B cell (primary cell): ENCODE measurements at regions not wholly inside any gene's neighbourhood (a gene's known extent, or its start where the extent isn't known, plus 50 kb on each side); places are given as distances from the start of the nearest gene placed in this dataset.

ENCODE experiments used
- ATAC-seq: fragments of 200-7000 bp; cut with Tn5 transposase; one replicate; pipeline ENCODE4 v1.10.0; 2021; ENCODE audit warnings: low read depth, mild to moderate bottlenecking, moderate number of reproducible peaks, moderate library complexity
- CTCF ChIA-PET: fragments of 350-600 bp; sonication (Branson Sonifier 250); formaldehyde crosslinking; loops from one replicate; lab custom pipeline; 2021; ENCODE audit warnings: antibody characterized with exemption, inconsistent platforms; lab: Charles Lee
- POLR2A ChIA-PET: fragments of 350-600 bp; sonication (Branson Sonifier 250); formaldehyde crosslinking; loops from one replicate; lab custom pipeline; 2021; ENCODE audit warnings: antibody characterized with exemption; lab: Charles Lee
- DNase-seq: peaks from one replicate; pipeline ENCODE4 v3.0.0; 2013
- H2AFZ ChIP-seq: 2 replicates; pipeline ENCODE4 v1.6.1; 2012; ENCODE audit warnings: mild to moderate bottlenecking, low read depth, low read length; ENCODE audit not compliant: insufficient read depth, poor library complexity, severe bottlenecking
- H3K27ac ChIP-seq, 2 donors: 1 replicate in 1 of 2; 2 replicates in 1 of 2; pipeline ENCODE4 v1.5.1; 2012 to 2013; ENCODE audit warnings: low read length in 2 of 2, mild to moderate bottlenecking in 2 of 2, moderate library complexity in 1 of 2
- H3K27me3 ChIP-seq, 4 experiments: fragments of 200-600 bp in 1 of 4; sonication (generic) in 1 of 4; replicated peaks in 1 of 4; 1 replicate in 2 of 4; 2 replicates in 2 of 4; pipeline versions ENCODE4 v1.6.1 to v1.7.0; 2013 to 2016; ENCODE audit warnings: low read length in 3 of 4, mild to moderate bottlenecking in 2 of 4, mixed read lengths in 1 of 4, moderate library complexity in 1 of 4; ENCODE audit not compliant: insufficient read depth in 4 of 4, control insufficient read depth in 3 of 4; ENCODE audit errors: control extremely low read depth in 1 of 4
- H3K36me3 ChIP-seq, 2 experiments: replicated peaks in 1 of 2; 1 replicate in 1 of 2; 2 replicates in 1 of 2; pipeline versions ENCODE4 v1.6.1 to v1.7.1; 2013; ENCODE audit warnings: low read length in 1 of 2; ENCODE audit not compliant: insufficient read depth in 2 of 2, control insufficient read depth in 1 of 2; ENCODE audit errors: control extremely low read depth in 1 of 2, extremely low read depth in 1 of 2
- H3K4me1 ChIP-seq, 2 donors: fragments of 200-600 bp in 1 of 2; sonication (generic) in 1 of 2; 1 replicate in 1 of 2; 2 replicates in 1 of 2; pipeline versions ENCODE4 v1.5.1 to v1.6.1; 2013 to 2017; ENCODE audit warnings: low read length in 2 of 2; ENCODE audit not compliant: control insufficient read depth in 2 of 2, insufficient read depth in 2 of 2
- H3K4me2 ChIP-seq: replicated peaks from 2 replicates; pipeline ENCODE3; 2012; ENCODE audit warnings: mild to moderate bottlenecking, low read depth, low read length; ENCODE audit not compliant: poor library complexity, severe bottlenecking
- H3K4me3 ChIP-seq, 5 experiments: fragments of 200-600 bp in 1 of 5; sonication (generic) in 1 of 5; 1 replicate in 3 of 5; 2 replicates in 2 of 5; pipeline versions ENCODE4 v1.5.1 to v1.7.0; 2011 to 2016; ENCODE audit warnings: low read length in 4 of 5, mild to moderate bottlenecking in 4 of 5, low read depth in 2 of 5, control low read depth in 1 of 5, moderate library complexity in 1 of 5; ENCODE audit not compliant: insufficient read depth in 1 of 5; ENCODE audit errors: control extremely low read depth in 1 of 5, extremely low read depth in 1 of 5
- H3K79me2 ChIP-seq: fragments of 200-600 bp; sonication (generic); one replicate; pipeline ENCODE4 v1.6.0; 2016; ENCODE audit warnings: low read length; ENCODE audit not compliant: control insufficient read depth, insufficient read depth
- H3K9ac ChIP-seq: fragments of 200-600 bp; sonication (generic); 2 replicates; pipeline ENCODE4 v1.6.1; 2017; ENCODE audit warnings: mild to moderate bottlenecking, low read length, moderate library complexity
- H3K9me3 ChIP-seq, 3 donors: one replicate each; pipeline versions ENCODE4 v1.6.1 to v1.7.1; 2013; ENCODE audit warnings: low read length in 2 of 3; ENCODE audit not compliant: control insufficient read depth in 2 of 3, insufficient read depth in 1 of 3; ENCODE audit errors: control extremely low read depth in 1 of 3
- H4K20me1 ChIP-seq: 2 replicates; pipeline ENCODE4 v1.6.0; 2012; ENCODE audit warnings: mild to moderate bottlenecking, low read length; ENCODE audit not compliant: insufficient read depth, control insufficient read depth, poor library complexity, severe bottlenecking
- H3K27ac Mint-ChIP-seq: one replicate; pipeline ENCODE4 v1.8.0; 2021; ENCODE audit warnings: mixed read lengths
- H3K27me3 Mint-ChIP-seq: one replicate; pipeline ENCODE4 v1.8.0; 2021; ENCODE audit warnings: mixed read lengths
- H3K4me1 Mint-ChIP-seq: one replicate; pipeline ENCODE4 v1.8.0; 2021; ENCODE audit warnings: mixed read lengths
- H3K4me3 Mint-ChIP-seq: one replicate; pipeline ENCODE4 v1.8.0; 2021; ENCODE audit warnings: mixed read lengths
- H3K9me3 Mint-ChIP-seq: one replicate; pipeline ENCODE4 v1.8.0; 2022; ENCODE audit warnings: mixed read lengths; ENCODE audit not compliant: insufficient read depth
- EZH2 ChIP-seq: IDR thresholded peaks from 2 replicates; pipeline ENCODE4 v1.6.1; 2012; ENCODE audit warnings: borderline replicate concordance, low read depth, mild to moderate bottlenecking, moderate library complexity, low read length; ENCODE audit not compliant: insufficient read depth, poor library complexity, severe bottlenecking
- WGBS: methylation state at CpG from one replicate; pipeline ENCODE4 v1.1.5; 2013; ENCODE audit warnings: missing lambda C conversion rate; ENCODE audit not compliant: insufficient coverage; 5-methylcytosine and 5-hydroxymethylcytosine counted together
- intact Hi-C: fragments of 100-400 bp; cut with micrococcal nuclease; formaldehyde crosslinking; loops from one replicate; pipeline ENCODE4 v1.10.0; 2022
- TF ChIP-seq, protein P1 (sequence below): fragments of 200-600 bp; IDR thresholded peaks from one replicate; pipeline ENCODE4 v1.8.0; 2022; ENCODE audit warnings: antibody characterized with exemption, mild to moderate bottlenecking

DNA sequence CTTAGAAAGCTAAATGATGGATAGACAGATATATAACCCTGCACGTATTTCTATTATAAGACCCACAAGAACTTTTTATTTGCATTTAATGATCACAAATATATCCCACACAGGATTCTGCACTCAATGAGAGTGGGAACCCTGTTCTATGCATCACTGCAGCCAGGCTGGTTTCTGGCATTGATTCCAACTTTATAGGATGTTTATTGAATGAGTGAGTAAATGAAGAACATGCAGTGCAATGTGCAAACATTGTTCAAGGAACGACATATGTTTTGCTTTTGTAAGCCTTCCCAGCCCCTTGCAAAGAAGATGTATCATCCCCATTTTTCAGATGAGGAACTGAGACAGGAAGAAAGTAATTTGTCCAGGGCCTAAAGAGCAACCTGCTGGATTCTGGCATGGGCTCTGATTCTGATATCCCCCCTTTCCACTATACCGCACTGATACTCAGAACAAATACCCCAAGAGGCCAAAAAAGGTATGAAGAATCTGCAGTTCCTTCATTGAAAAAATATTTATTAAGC, 246.3 kb downstream of the LACC1 start:
- no peak overlapping the region for H3K4me2 ChIP-seq
- Mint-ChIP-seq H3K4me3 (no peak overlapping the region), H3K9me3 (peaks cover 10% of the 10 kb centered on the region), H3K4me1 (no peaks in the 10 kb centered on the region), H3K27me3 (peaks cover 9% of the 10 kb centered on the region), H3K27ac (no peak overlapping the region)
- H3K27me3 ChIP-seq: peaks cover 0 to 3% (median 0%) of the 10 kb centered on the region in 4 experiments
- no peaks in the 10 kb centered on the region for H4K20me1 ChIP-seq
- no peak for ATAC-seq
- H3K36me3 ChIP-seq: no peaks in the 10 kb centered on the region
- no peak overlapping the region for H3K27ac ChIP-seq
- no peaks in the 10 kb centered on the region for H3K79me2 ChIP-seq
- H3K4me1 ChIP-seq: no peaks in the 10 kb centered on the region
- CTCF ChIA-PET: interaction anchor here (0.6 kb wide), 1 partner anchor 82 kb away, joined by 4 read pairs; no protein-coding TSS in a partner anchor
- no peak for TF ChIP-seq EZH2
- TF ChIP-seq, protein P1, sequence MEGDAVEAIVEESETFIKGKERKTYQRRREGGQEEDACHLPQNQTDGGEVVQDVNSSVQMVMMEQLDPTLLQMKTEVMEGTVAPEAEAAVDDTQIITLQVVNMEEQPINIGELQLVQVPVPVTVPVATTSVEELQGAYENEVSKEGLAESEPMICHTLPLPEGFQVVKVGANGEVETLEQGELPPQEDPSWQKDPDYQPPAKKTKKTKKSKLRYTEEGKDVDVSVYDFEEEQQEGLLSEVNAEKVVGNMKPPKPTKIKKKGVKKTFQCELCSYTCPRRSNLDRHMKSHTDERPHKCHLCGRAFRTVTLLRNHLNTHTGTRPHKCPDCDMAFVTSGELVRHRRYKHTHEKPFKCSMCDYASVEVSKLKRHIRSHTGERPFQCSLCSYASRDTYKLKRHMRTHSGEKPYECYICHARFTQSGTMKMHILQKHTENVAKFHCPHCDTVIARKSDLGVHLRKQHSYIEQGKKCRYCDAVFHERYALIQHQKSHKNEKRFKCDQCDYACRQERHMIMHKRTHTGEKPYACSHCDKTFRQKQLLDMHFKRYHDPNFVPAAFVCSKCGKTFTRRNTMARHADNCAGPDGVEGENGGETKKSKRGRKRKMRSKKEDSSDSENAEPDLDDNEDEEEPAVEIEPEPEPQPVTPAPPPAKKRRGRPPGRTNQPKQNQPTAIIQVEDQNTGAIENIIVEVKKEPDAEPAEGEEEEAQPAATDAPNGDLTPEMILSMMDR: no peak
- no peak for DNase-seq
- H3K4me3 ChIP-seq: no peak overlapping the region
- 100% methylated on average over 1 of the region's 3 CpGs for WGBS
- intact Hi-C loops: no loop called here
- no peak overlapping the region for H3K9ac ChIP-seq
- no peak overlapping the region for H2AFZ ChIP-seq
- POLR2A ChIA-PET: no interaction called here
- H3K9me3 ChIP-seq: peaks cover 0 to 8% (median 1%) of the 10 kb centered on the region in 3 donors

DNA sequence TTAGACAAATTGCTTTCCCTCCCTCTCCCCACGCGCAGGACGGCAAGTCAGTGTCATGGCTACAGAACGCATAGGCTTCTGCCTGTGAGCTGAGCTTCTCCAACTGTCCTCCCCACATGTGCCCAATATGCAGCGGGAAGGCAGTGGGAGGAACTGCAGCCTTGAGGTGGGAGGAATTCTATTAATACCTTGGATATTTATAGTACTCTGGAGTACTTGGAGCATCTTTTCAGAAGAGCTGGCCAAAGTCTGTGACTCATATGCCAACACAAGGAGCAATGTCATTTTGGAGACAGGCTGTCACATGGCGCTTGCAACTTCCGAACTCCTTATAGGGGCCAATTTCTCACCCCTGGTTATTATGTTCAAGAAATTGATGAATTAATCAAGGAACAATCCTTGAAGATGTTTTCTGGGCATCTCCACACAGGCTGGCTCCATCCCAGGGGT, 245.0 kb upstream of the SERP2 start:
- no peaks in the 10 kb centered on the region for H3K4me1 ChIP-seq
- H3K4me3 ChIP-seq: no peak overlapping the region
- H3K9ac ChIP-seq: no peak overlapping the region
- peaks cover 0 to 3% (median 0%) of the 10 kb centered on the region in 3 donors for H3K9me3 ChIP-seq
- no peaks in the 10 kb centered on the region for H4K20me1 ChIP-seq
- ATAC-seq (no peak), DNase-seq (no peak)
- H3K4me3 Mint-ChIP-seq: no peak overlapping the region
- no peak for TF ChIP-seq EZH2
- TF ChIP-seq, protein P1: no peak
- WGBS: no CpG with 5 or more reads among the region's 7 CpGs
- POLR2A ChIA-PET: no interaction called here
- no peak overlapping the region for H3K27ac ChIP-seq
- peaks cover 13% of the 10 kb centered on the region for H3K27me3 Mint-ChIP-seq
- peaks cover 0 to 3% (median 0%) of the 10 kb centered on the region in 4 experiments for H3K27me3 ChIP-seq
- intact Hi-C loops: no loop called here
- no peaks in the 10 kb centered on the region for H3K36me3 ChIP-seq
- H3K27ac Mint-ChIP-seq: no peak overlapping the region
- H2AFZ ChIP-seq: no peak overlapping the region
- H3K9me3 Mint-ChIP-seq: peaks cover 7% of the 10 kb centered on the region
- no peak overlapping the region for H3K4me2 ChIP-seq
- no peaks in the 10 kb centered on the region for H3K4me1 Mint-ChIP-seq
- CTCF ChIA-PET: no interaction called here
- no peaks in the 10 kb centered on the region for H3K79me2 ChIP-seq
